HEK293 (cell line): ENCODE measurements at regions not wholly inside any gene's neighbourhood (a gene's known extent, or its start where the extent isn't known, plus 50 kb on each side); places are given as distances from the start of the nearest gene placed in this dataset.

Source experiments
- HOXA7 ChIP-seq: sonication (generic); formaldehyde crosslinking; IDR thresholded peaks from 2 replicates; pipeline ENCODE4 v1.8.1; 2022; ENCODE audit warnings: missing genetic modification reagents, borderline replicate concordance
- ZBTB17 ChIP-seq: fragments of 450-650 bp; formaldehyde crosslinking; IDR thresholded peaks from 2 replicates; pipeline ENCODE4 v1.5.1; 2016; ENCODE audit warnings: missing biosample characterization, missing genetic modification characterization
- ZBTB8A ChIP-seq: fragments of 450-650 bp; formaldehyde crosslinking; IDR thresholded peaks from 2 replicates; pipeline ENCODE4 v1.5.1; 2016; ENCODE audit warnings: missing biosample characterization, missing genetic modification characterization
- ZEB2 ChIP-seq: fragments of 450-650 bp; formaldehyde crosslinking; IDR thresholded peaks from 2 replicates; pipeline ENCODE4 v1.5.1; 2016; ENCODE audit warnings: missing biosample characterization, missing genetic modification characterization
- ZNF266 ChIP-seq: fragments of 450-650 bp; formaldehyde crosslinking; IDR thresholded peaks from 2 replicates; pipeline ENCODE4 v1.5.1; 2016; ENCODE audit warnings: missing biosample characterization, missing genetic modification characterization, low read depth
- ZNF311 ChIP-seq: fragments of 450-650 bp; formaldehyde crosslinking; IDR thresholded peaks from 2 replicates; pipeline ENCODE4 v1.5.1; 2017; ENCODE audit warnings: missing biosample characterization, missing genetic modification characterization, borderline replicate concordance
- ZNF549 ChIP-seq: fragments of 450-650 bp; IDR thresholded peaks from 2 replicates; pipeline ENCODE4 v1.5.1; 2018; ENCODE audit warnings: missing biosample characterization, missing genetic modification characterization, mild to moderate bottlenecking, inconsistent platforms, moderate library complexity
- ZNF626 ChIP-seq: fragments of 450-650 bp; sonication (Bioruptor Pico); formaldehyde crosslinking; IDR thresholded peaks from 2 replicates; pipeline ENCODE4 v1.5.1; 2018; ENCODE audit warnings: missing biosample characterization, missing genetic modification characterization, inconsistent platforms
- TF ChIP-seq, protein P1 (sequence below): fragments of 450-650 bp; formaldehyde crosslinking; IDR thresholded peaks from 2 replicates; pipeline ENCODE4 v1.5.1; 2016; ENCODE audit warnings: missing biosample characterization, missing genetic modification characterization
- TF ChIP-seq, protein P2 (sequence below): fragments of 450-650 bp; formaldehyde crosslinking; IDR thresholded peaks from 2 replicates; pipeline ENCODE4 v1.5.1; 2016; ENCODE audit warnings: missing biosample characterization, missing genetic modification characterization
- TF ChIP-seq, protein P3 (sequence below): fragments of 450-650 bp; formaldehyde crosslinking; IDR thresholded peaks from 2 replicates; pipeline ENCODE4 v1.5.1; 2016; ENCODE audit warnings: missing biosample characterization, missing genetic modification characterization, low read depth

DNA sequence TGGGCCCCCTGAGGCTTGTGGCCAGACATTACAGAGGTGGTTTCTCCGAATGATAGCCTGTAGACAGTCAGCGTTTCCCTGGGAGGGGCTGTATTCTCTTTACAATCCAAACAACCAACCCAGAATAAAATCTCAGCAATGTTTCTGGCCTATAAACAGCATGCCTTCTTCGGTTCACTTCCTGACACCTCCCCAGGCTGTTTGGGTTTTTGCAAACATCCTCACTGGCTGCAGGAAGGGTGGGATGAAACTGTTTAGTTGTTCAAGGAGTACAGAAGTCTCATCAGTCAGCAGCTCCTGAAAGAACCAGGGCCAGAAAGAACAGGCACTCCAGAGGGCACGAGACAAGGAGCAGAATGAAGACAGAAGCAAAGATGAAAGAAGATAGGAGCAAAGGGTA, 350.0 kb downstream of the QKI start:
- TF ChIP-seq, protein P1, sequence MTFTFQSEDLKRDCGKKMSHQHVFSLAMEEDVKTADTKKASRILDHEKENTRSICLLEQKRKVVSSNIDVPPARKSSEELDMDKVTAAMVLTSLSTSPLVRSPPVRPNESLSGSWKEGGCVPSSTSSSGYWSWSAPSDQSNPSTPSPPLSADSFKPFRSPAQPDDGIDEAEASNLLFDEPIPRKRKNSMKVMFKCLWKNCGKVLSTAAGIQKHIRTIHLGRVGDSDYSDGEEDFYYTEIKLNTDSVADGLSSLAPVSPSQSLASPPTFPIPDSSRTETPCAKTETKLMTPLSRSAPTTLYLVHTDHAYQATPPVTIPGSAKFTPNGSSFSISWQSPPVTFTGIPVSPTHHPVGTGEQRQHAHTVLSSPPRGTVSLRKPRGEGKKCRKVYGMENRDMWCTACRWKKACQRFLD (tag by site-specific recombination), result no peak
- no peak for TF ChIP-seq ZBTB17 (tag by site-specific recombination)
- TF ChIP-seq, protein P2, sequence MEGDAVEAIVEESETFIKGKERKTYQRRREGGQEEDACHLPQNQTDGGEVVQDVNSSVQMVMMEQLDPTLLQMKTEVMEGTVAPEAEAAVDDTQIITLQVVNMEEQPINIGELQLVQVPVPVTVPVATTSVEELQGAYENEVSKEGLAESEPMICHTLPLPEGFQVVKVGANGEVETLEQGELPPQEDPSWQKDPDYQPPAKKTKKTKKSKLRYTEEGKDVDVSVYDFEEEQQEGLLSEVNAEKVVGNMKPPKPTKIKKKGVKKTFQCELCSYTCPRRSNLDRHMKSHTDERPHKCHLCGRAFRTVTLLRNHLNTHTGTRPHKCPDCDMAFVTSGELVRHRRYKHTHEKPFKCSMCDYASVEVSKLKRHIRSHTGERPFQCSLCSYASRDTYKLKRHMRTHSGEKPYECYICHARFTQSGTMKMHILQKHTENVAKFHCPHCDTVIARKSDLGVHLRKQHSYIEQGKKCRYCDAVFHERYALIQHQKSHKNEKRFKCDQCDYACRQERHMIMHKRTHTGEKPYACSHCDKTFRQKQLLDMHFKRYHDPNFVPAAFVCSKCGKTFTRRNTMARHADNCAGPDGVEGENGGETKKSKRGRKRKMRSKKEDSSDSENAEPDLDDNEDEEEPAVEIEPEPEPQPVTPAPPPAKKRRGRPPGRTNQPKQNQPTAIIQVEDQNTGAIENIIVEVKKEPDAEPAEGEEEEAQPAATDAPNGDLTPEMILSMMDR, result no peak
- no peak for TF ChIP-seq ZBTB8A (tag by site-specific recombination)
- no peak for TF ChIP-seq ZNF549 (tag by site-specific recombination)
- TF ChIP-seq HOXA7 (CRISPR knock-in tag), result no peak
- no peak for TF ChIP-seq ZEB2 (tag by site-specific recombination)
- no peak for TF ChIP-seq ZNF626
- no peak for TF ChIP-seq ZNF266 (tag by site-specific recombination)
- no peak for TF ChIP-seq ZNF311 (tag by site-specific recombination)
- TF ChIP-seq, protein P3, sequence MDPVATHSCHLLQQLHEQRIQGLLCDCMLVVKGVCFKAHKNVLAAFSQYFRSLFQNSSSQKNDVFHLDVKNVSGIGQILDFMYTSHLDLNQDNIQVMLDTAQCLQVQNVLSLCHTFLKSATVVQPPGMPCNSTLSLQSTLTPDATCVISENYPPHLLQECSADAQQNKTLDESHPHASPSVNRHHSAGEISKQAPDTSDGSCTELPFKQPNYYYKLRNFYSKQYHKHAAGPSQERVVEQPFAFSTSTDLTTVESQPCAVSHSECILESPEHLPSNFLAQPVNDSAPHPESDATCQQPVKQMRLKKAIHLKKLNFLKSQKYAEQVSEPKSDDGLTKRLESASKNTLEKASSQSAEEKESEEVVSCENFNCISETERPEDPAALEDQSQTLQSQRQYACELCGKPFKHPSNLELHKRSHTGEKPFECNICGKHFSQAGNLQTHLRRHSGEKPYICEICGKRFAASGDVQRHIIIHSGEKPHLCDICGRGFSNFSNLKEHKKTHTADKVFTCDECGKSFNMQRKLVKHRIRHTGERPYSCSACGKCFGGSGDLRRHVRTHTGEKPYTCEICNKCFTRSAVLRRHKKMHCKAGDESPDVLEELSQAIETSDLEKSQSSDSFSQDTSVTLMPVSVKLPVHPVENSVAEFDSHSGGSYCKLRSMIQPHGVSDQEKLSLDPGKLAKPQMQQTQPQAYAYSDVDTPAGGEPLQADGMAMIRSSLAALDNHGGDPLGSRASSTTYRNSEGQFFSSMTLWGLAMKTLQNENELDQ, result no peak
